Kidney capillary endothelial cell (primary cell): ENCODE measurements at regions not wholly inside any gene's neighbourhood (a gene's known extent, or its start where the extent isn't known, plus 50 kb on each side); places are given as distances from the start of the nearest gene placed in this dataset.

Experiments used
- DNase-seq: peaks from one replicate; pipeline ENCODE4 v3.0.0-alpha.2; 2018; ENCODE audit warnings: low spot score

DNA sequence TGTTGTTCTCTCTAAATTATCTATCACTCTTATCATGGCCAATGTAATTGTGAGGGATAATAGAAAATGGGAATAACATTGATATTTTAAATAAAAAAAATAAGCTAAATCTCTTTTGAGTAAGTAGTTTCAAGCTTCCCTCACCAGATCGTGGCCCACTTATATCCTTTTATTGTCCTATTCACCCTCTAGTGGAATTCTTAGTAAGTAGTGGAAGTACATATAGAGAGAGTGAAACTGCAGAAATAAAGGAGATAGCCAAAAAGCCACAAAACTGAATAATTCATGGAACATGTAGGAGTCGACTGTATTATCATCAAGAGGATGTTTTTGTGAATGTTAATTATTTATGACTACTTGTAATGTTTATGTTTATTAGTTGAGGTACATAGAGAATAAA is 66.1 kb upstream of the DTNA start:
- no peak for DNase-seq

DNA sequence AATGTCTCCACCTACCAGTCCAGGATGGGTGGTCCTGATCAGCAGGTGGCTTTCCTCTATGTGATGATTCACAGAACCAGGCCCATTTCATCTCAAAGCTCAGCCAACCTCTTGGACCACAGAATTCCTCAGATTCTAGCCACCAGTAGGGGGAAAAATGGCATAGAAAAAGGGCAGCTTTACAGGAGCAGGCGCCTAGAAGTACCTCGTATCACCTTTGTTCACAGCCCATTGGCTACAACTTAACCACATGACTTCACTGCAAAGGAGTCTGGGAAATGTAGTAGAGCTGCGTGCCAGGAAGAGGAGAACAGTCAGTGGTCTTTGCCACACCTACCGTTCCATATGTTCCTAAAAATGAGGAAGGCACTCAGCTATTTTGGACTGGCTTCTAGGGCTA is 62.8 kb upstream of the DTNA start:
- no peak for DNase-seq

DNA sequence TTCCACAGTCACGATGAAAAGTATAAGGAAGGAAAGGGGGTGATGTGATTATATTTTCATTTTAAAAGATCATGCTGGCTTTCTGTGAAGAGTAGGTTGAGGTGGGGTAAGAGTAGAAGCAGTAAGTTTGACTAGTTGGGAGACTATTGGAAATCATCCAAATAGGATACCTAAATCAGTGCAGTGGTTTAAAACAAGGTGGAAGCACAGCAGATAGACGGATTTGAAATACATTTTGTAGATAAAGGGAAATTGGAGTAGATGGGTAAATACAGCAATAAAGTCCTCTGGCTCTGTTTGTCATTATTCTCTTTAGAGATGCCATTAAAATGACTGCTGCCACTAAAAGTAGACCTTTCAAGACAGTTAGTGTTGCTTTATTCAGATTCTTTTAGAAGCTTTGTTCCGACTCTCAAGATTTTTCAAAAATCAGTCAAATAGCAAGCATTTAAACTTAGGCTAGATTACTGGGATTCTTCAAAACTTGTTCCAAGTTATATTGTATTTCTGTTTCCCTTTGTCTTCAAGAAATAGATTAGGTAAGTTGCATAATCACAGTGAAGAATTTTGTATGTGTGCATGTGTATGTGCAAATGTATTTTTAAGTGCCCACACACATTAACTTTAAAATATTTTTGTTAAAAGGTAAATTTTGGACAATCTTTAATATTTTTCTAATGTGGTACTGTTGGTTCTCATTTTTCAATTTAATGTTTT is 61.7 kb upstream of the DTNA start:
- DNase-seq, result no peak

DNA sequence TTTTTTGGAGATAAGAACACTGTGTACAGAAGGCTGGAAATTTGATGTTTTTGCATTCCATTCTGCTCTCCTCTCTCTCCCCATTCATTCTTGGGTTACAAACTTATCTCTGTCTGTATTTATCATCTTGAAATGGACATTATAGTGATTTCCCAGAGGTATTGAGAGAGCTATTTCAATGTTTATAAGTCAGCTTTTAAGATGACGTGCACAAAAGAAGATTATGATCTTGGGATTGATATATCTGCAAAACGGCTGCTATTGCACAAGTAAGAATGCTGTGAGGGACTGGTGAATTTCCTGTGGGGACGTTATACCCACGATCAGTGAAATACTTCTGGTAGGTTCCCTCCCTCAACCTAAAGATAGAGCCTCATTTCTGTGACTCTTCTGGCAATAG is 61.0 kb upstream of the DTNA start:
- no peak for DNase-seq

DNA sequence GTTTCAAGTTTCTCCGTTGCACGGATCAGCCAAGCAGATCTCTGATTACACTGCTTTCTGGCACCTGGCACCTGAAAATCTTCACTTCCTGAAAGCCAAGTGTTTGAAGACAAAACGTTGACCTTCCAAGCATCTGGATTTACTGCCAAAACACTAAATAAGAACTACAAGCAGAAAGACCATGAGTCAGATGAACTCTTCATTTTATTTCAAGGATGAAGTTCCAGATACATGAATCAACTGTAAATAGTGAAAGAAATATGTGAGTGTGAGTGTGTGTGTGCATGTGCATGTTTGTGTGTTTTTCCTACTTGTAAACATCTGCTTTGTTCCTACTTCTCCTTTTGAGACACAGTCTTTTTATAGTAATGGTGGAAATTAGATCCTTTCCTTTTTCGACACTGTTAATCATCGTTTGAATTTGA is 60.0 kb upstream of the DTNA start:
- DNase-seq, result peak; percentile 10

DNA sequence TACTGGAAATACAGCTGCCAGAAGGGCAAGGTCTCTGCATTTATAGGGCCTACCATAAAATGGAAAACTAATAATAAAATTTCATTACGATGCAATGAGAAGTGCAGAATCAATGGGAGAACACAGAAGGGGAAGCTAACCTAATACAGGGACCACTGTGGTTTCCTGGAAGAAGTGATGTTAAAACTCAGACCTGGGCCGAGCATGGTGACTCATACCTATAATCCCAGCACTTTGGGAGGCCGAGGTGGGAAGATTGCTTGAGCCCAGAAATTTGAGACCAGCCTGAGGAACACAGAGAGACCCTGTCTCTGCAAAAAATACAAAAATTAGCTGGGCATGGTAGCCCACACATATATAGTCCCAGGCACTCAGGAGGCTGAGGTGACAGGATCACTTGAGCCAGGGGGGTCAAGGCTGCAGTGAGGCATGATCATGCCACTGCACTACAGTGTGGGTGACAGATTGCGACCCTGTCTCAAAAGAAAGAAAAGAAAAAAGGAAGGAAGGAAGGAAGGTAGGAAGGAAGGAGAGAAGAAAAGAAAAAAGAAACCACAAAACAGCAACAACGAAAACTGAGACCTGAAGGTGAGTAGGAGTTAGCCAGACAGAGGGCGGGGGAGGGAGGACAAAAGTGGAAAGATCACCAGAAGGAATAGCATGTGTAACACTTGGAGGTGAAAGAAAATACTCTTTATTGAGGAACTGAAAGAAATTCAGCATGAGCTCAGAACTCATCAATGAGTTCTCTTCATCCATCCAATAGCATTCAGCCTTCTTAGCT is 58.3 kb upstream of the DTNA start:
- no peak for DNase-seq

DNA sequence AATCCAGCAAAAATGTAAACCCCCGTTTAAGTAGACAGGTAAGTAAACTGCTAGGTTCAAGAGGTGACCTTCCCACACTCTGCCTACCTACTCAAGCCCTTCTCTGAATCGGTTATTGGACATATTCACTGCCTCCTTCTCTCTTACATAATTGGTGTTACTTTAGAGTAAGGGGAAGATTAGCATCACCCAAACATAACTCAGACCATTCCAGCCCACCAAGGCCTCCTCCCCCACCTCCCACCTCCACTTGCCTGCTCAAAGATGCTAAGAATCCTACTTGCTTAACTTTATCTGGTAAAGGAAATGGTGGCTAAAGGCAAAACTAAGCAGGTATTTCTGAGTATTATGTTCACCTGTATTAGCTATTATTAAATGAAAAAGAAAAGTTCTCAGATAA is 55.0 kb upstream of the DTNA start:
- DNase-seq, result no peak

DNA sequence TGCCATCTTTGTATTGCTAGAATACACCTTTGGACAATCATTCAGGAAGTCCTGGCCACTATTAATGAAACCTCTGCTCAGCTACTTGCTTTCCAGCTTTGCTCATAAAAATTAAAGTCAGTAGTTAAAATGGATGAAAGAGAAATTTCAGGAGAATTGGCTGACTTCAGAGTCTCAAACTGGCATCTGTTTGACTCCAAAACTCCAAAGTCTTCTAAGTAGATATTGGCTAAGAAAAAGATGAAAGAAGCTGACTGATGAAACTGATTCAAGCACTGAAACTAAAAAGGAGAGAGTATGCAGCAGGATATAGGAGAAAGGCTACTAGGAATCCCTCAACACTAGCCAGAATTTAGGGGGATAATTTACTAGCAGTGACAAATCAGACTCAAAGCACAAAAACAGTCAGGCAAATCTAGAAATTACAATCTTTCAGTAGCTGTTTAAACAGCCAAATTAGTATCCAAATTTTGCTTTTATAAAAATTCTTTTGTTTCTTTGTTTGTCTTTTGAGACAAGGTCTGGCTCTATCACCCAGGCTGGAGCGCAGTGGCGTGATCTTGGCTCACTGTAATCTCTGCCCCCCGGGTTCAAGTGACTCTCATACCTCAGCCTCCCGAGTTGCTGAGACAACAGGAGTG is 52.1 kb upstream of the DTNA start:
- no peak for DNase-seq

DNA sequence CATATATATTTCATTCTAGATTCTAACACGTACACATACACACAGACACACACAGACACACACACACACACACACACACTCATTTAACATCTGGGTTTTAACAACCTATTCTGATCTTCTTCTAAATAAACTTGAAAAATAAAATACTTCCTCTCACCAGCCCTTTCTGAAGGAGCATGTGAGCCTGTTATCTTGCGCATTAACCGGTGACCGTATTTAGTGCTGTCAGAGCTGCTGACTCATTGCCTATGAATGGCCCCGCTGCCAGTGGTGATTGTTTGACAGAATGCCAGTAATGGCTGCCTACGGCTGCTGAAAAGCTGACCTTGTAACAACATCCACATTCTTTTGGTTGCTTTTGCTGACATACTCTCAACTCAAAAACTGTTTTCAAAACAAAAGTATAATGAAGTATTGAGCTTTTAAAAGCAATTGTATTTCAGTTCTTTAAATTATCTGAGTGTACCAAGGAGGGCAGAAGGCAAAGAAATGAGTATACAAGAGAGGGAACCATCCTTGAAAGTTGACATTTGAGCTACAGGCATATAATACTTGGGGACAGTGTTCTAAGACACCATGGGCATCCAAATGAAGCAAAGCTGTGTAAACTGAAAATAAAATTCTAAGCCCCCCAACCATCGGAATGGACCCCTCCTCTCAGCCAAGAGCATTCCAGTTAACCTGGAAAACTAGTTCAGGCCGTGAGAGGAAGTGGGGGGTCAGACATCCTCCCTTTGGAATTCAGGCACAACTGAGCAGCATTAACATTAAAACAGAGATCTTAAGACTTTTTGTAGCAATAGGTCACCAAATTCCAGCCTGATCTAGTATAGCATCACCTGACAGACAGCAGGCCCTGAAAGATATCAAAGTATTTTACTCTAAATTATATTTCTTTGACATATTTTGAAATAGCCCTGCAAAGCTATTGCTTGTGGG is 50.2 kb upstream of the DTNA start:
- DNase-seq, result peak; percentile 95
